ENCODE measurements at regions not wholly inside any gene's neighbourhood (a gene's known extent, or its start where the extent isn't known, plus 50 kb on each side); places are given as distances from the start of the nearest gene placed in this dataset.

- H3K27me3 ChIP-seq (ENCODE audit: control insufficient read depth, insufficient read depth, low read length) = no peaks in the 10 kb centered on the region
- WGBS (ENCODE audit: insufficient coverage, low lambda C conversion rate) = 100% methylated on average over 1 of the region's 2 CpGs
- H3K27ac ChIP-seq (ENCODE audit: low read length) = no peak overlapping the region
- H3K36me3 ChIP-seq (ENCODE audit: control insufficient read depth, insufficient read depth, low read length) = no peaks in the 10 kb centered on the region
- H3K4me1 ChIP-seq (ENCODE audit: control insufficient read depth, insufficient read depth, low read length) = no peaks in the 10 kb centered on the region
- no peaks in the 10 kb centered on the region for H3K9me3 ChIP-seq (ENCODE audit: control insufficient read depth, low read depth, low read length)
- DNase-seq = no peak
- no peak overlapping the region for H3K4me3 ChIP-seq (ENCODE audit: low read length)
Observed at GRCh38 chr20:22914291-22914690, 120.8 kb upstream of the SSTR4 start.

- Histone ChIP-seq H3K9me3 (ENCODE audit: control insufficient read depth, low read depth, low read length) (no peaks in the 10 kb centered on the region), H3K4me1 (ENCODE audit: control insufficient read depth, insufficient read depth, low read length) (no peaks in the 10 kb centered on the region), H3K27me3 (ENCODE audit: control insufficient read depth, insufficient read depth, low read length) (no peaks in the 10 kb centered on the region), H3K4me3 (ENCODE audit: low read length) (no peak overlapping the region), H3K36me3 (ENCODE audit: control insufficient read depth, insufficient read depth, low read length) (no peaks in the 10 kb centered on the region), H3K27ac (ENCODE audit: low read length) (no peak overlapping the region)
- DNase-seq = no peak
- WGBS (ENCODE audit: insufficient coverage, low lambda C conversion rate) = 87% methylated on average over 2 of the region's 2 CpGs
Observed at GRCh38 chr20:22915512-22915911, 119.6 kb upstream of the SSTR4 start.

GRCh38 chr20:22916021-22916842 lies 118.9 kb upstream of the SSTR4 start:
- DNase-seq = no peak
- Histone ChIP-seq H3K9me3 (ENCODE audit: control insufficient read depth, low read depth, low read length) (no peaks in the 10 kb centered on the region), H3K36me3 (ENCODE audit: control insufficient read depth, insufficient read depth, low read length) (no peaks in the 10 kb centered on the region), H3K4me1 (ENCODE audit: control insufficient read depth, insufficient read depth, low read length) (no peaks in the 10 kb centered on the region), H3K27me3 (ENCODE audit: control insufficient read depth, insufficient read depth, low read length) (no peaks in the 10 kb centered on the region), H3K4me3 (ENCODE audit: low read length) (no peak overlapping the region), H3K27ac (ENCODE audit: low read length) (no peak overlapping the region)
- 100% methylated on average over 1 of the region's 12 CpGs for WGBS (ENCODE audit: insufficient coverage, low lambda C conversion rate)

GRCh38 chr20:22918286-22918983 lies 116.7 kb upstream of the SSTR4 start:
- no peaks in the 10 kb centered on the region for H3K27me3 ChIP-seq (ENCODE audit: control insufficient read depth, insufficient read depth, low read length)
- H3K9me3 ChIP-seq (ENCODE audit: control insufficient read depth, low read depth, low read length) = no peaks in the 10 kb centered on the region
- DNase-seq = no peak
- no peak overlapping the region for H3K27ac ChIP-seq (ENCODE audit: low read length)
- no peaks in the 10 kb centered on the region for H3K4me1 ChIP-seq (ENCODE audit: control insufficient read depth, insufficient read depth, low read length)
- no peak overlapping the region for H3K4me3 ChIP-seq (ENCODE audit: low read length)
- H3K36me3 ChIP-seq (ENCODE audit: control insufficient read depth, insufficient read depth, low read length) = no peaks in the 10 kb centered on the region

- no peak overlapping the region for H3K27ac ChIP-seq (ENCODE audit: low read length)
- H3K4me1 ChIP-seq (ENCODE audit: control insufficient read depth, insufficient read depth, low read length) = no peaks in the 10 kb centered on the region
- no peaks in the 10 kb centered on the region for H3K27me3 ChIP-seq (ENCODE audit: control insufficient read depth, insufficient read depth, low read length)
- no peaks in the 10 kb centered on the region for H3K9me3 ChIP-seq (ENCODE audit: control insufficient read depth, low read depth, low read length)
- no peak for DNase-seq
- 70% methylated on average over 2 of the region's 5 CpGs for WGBS (ENCODE audit: insufficient coverage, low lambda C conversion rate)
- H3K36me3 ChIP-seq (ENCODE audit: control insufficient read depth, insufficient read depth, low read length) = no peaks in the 10 kb centered on the region
- no peak overlapping the region for H3K4me3 ChIP-seq (ENCODE audit: low read length)
Observed at GRCh38 chr20:22920898-22921297, 114.2 kb upstream of the SSTR4 start.

- H3K4me1 ChIP-seq (ENCODE audit: control insufficient read depth, insufficient read depth, low read length) = no peaks in the 10 kb centered on the region
- no peak overlapping the region for H3K27ac ChIP-seq (ENCODE audit: low read length)
- whole genome bisulfite sequencing (ENCODE audit: insufficient coverage, low lambda C conversion rate) = 40% methylated on average over 1 of the region's 7 CpGs
- H3K4me3 ChIP-seq (ENCODE audit: low read length) = no peak overlapping the region
- H3K36me3 ChIP-seq (ENCODE audit: control insufficient read depth, insufficient read depth, low read length) = no peaks in the 10 kb centered on the region
- DNase-seq = no peak
- no peaks in the 10 kb centered on the region for H3K9me3 ChIP-seq (ENCODE audit: control insufficient read depth, low read depth, low read length)
- no peaks in the 10 kb centered on the region for H3K27me3 ChIP-seq (ENCODE audit: control insufficient read depth, insufficient read depth, low read length)
Observed at GRCh38 chr20:22921595-22922421, 113.3 kb upstream of the SSTR4 start.

GRCh38 chr20:22922987-22923386 lies 112.1 kb upstream of the SSTR4 start:
- H3K27me3 ChIP-seq (ENCODE audit: control insufficient read depth, insufficient read depth, low read length) = no peaks in the 10 kb centered on the region

GRCh38 chr20:22924046-22924737 lies 110.9 kb upstream of the SSTR4 start:
- H3K27ac ChIP-seq (ENCODE audit: low read length) = no peak overlapping the region
- H3K4me3 ChIP-seq (ENCODE audit: low read length) = no peak overlapping the region
- H3K36me3 ChIP-seq (ENCODE audit: control insufficient read depth, insufficient read depth, low read length) = no peaks in the 10 kb centered on the region
- no peaks in the 10 kb centered on the region for H3K4me1 ChIP-seq (ENCODE audit: control insufficient read depth, insufficient read depth, low read length)
- no peak for DNase-seq
- 92% methylated on average over 2 of the region's 4 CpGs for WGBS (ENCODE audit: insufficient coverage, low lambda C conversion rate)
- H3K27me3 ChIP-seq (ENCODE audit: control insufficient read depth, insufficient read depth, low read length) = no peaks in the 10 kb centered on the region
- H3K9me3 ChIP-seq (ENCODE audit: control insufficient read depth, low read depth, low read length) = no peaks in the 10 kb centered on the region

More at GRCh38 chr20:22922987-22923386, 112.1 kb upstream of the SSTR4 start:
- Histone ChIP-seq H3K9me3 (ENCODE audit: control insufficient read depth, low read depth, low read length) (no peaks in the 10 kb centered on the region), H3K36me3 (ENCODE audit: control insufficient read depth, insufficient read depth, low read length) (no peaks in the 10 kb centered on the region), H3K4me3 (ENCODE audit: low read length) (no peak overlapping the region), H3K27ac (ENCODE audit: low read length) (no peak overlapping the region), H3K4me1 (ENCODE audit: control insufficient read depth, insufficient read depth, low read length) (no peaks in the 10 kb centered on the region)
- no peak for DNase-seq
- WGBS (ENCODE audit: insufficient coverage, low lambda C conversion rate) = no CpG with 5 or more reads among the region's 2 CpGs

- no peaks in the 10 kb centered on the region for H3K4me1 ChIP-seq (ENCODE audit: control insufficient read depth, insufficient read depth, low read length)
- DNase-seq = no peak
- 100% methylated on average over 1 of the region's 3 CpGs for WGBS (ENCODE audit: insufficient coverage, low lambda C conversion rate)
- no peak overlapping the region for H3K4me3 ChIP-seq (ENCODE audit: low read length)
- H3K9me3 ChIP-seq (ENCODE audit: control insufficient read depth, low read depth, low read length) = no peaks in the 10 kb centered on the region
- no peaks in the 10 kb centered on the region for H3K27me3 ChIP-seq (ENCODE audit: control insufficient read depth, insufficient read depth, low read length)
- H3K36me3 ChIP-seq (ENCODE audit: control insufficient read depth, insufficient read depth, low read length) = no peaks in the 10 kb centered on the region
- H3K27ac ChIP-seq (ENCODE audit: low read length) = no peak overlapping the region
Observed at GRCh38 chr20:22924949-22925612, 110.0 kb upstream of the SSTR4 start.
